IMR-90 (cell line): ENCODE measurements at regions not wholly inside any gene's neighbourhood (a gene's known extent, or its start where the extent isn't known, plus 50 kb on each side); places are given as distances from the start of the nearest gene placed in this dataset.

Experiments
- CTCF ChIP-seq: conservative IDR thresholded peaks from 2 replicates; pipeline ENCODE4 v1.5.1; 2012; ENCODE audit warnings: mild to moderate bottlenecking, low read depth, low read length, improper control_type of control experiment
- RAD21 ChIP-seq: IDR thresholded peaks from 2 replicates; pipeline ENCODE4 v1.6.1; 2012; ENCODE audit warnings: low read length, improper control_type of control experiment

GRCh38 chr5:164012371-164012770 is 507.0 kb downstream of the MAT2B start:
- no peak for TF ChIP-seq CTCF
- no peak for TF ChIP-seq RAD21
